SIG-M5 treated with dmso at 0.1 percent for 504 hours (cell line): ENCODE measurements at regions not wholly inside any gene's neighbourhood (a gene's known extent, or its start where the extent isn't known, plus 50 kb on each side); places are given as distances from the start of the nearest gene placed in this dataset.

Source experiments
- DNase-seq: peaks from one replicate; lab custom pipeline; 2025; ENCODE audit not compliant: unreplicated experiment; lab: John Stamatoyannopoulos, UW

GRCh38 chrX:10390187-10390586 lies 230.2 kb downstream of the MID1 start:
- no peak for DNase-seq

GRCh38 chrX:10393241-10393640 lies 227.1 kb downstream of the MID1 start:
- no peak for DNase-seq

DNA sequence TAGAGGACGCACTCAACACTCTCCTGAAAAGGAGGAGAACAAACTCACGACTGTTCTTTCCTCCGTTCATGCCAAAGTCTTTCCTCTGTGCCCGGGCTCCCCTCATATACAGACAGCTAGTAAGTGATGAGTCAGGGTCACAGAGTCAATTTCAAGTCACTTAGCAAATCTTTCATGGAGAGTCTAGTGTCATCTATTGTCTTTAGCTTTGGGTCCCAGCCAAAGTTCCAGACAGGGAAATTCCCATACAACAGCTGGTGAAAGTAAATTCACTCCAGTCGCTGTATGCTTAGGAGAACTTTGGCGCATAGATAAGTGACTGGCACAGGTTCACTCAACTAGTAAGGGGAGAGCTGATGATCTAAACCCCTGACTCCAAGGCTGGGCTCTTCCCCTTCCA lies 226.5 kb downstream of the MID1 start:
- DNase-seq, result no peak

DNA sequence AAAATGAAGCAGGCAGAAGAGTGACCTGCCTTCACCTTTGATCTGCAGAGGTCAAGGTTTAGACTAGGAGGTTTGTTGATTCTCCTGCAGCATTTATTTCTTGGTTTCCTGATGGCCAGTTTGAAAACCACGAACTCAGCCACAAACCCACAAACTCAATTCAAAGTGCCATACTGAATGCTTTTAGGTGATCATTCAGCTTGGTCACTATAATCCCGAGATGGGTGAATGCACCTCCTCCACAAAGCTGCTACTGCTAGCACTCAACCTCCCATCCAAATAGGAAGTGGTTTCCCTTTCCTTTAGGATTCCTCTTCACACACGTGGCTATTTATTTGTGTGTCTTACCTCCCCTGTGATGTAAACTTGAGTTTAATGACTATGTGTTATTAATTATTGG lies 225.2 kb downstream of the MID1 start:
- no peak for DNase-seq
